ENCODE measurements at regions not wholly inside any gene's neighbourhood (a gene's known extent, or its start where the extent isn't known, plus 50 kb on each side); places are given as distances from the start of the nearest gene placed in this dataset.

- Histone ChIP-seq H3K27ac (ENCODE audit: low read length) (no peak overlapping the region), H3K27me3 (ENCODE audit: low read depth, low read length) (no peaks in the 10 kb centered on the region), H2AFZ (ENCODE audit: low read depth, low read length) (no peak overlapping the region), H3K4me2 (ENCODE audit: low read length) (no peak overlapping the region), H3K9ac (ENCODE audit: low read length) (no peak overlapping the region), H3K9me3 (ENCODE audit: insufficient read depth, low read length) (no peaks in the 10 kb centered on the region), H3K4me1 (ENCODE audit: low read length) (no peaks in the 10 kb centered on the region), H3K79me2 (ENCODE audit: low read length) (no peaks in the 10 kb centered on the region), H3K36me3 (replicated peaks; ENCODE audit: low read depth, low read length) (no peaks in the 10 kb centered on the region), H4K20me1 (ENCODE audit: insufficient read depth, low read length) (no peaks in the 10 kb centered on the region), H3K4me3 (ENCODE audit: low read length) (no peak overlapping the region)
- no peak for TF ChIP-seq EZH2phosphoT487 (IDR thresholded peaks at IDR 0.05; ENCODE audit: low read depth)
- no peak for TF ChIP-seq CTCF (IDR thresholded peaks at IDR 0.05; ENCODE audit: low read depth, low read length)
Measured at GRCh38 chr16:52077607-52078006, 469.3 kb downstream of the TOX3 start.

- H3K36me3 ChIP-seq (replicated peaks; ENCODE audit: low read depth, low read length), result no peaks in the 10 kb centered on the region
- no peak overlapping the region for H3K4me3 ChIP-seq (ENCODE audit: low read length)
- H3K4me2 ChIP-seq (ENCODE audit: low read length), result no peak overlapping the region
- H3K4me1 ChIP-seq (ENCODE audit: low read length), result no peaks in the 10 kb centered on the region
- no peak overlapping the region for H3K9ac ChIP-seq (ENCODE audit: low read length)
- H2AFZ ChIP-seq (ENCODE audit: low read depth, low read length), result no peak overlapping the region
- no peaks in the 10 kb centered on the region for H4K20me1 ChIP-seq (ENCODE audit: insufficient read depth, low read length)
- no peaks in the 10 kb centered on the region for H3K9me3 ChIP-seq (ENCODE audit: insufficient read depth, low read length)
- no peak overlapping the region for H3K27ac ChIP-seq (ENCODE audit: low read length)
- TF ChIP-seq EZH2phosphoT487 (IDR thresholded peaks at IDR 0.05; ENCODE audit: low read depth) (no peak), CTCF (IDR thresholded peaks at IDR 0.05; ENCODE audit: low read depth, low read length) (no peak)
- H3K27me3 ChIP-seq (ENCODE audit: low read depth, low read length), result no peaks in the 10 kb centered on the region
- no peaks in the 10 kb centered on the region for H3K79me2 ChIP-seq (ENCODE audit: low read length)
Measured at GRCh38 chr16:52076801-52077201, 470.1 kb downstream of the TOX3 start.

DNA sequence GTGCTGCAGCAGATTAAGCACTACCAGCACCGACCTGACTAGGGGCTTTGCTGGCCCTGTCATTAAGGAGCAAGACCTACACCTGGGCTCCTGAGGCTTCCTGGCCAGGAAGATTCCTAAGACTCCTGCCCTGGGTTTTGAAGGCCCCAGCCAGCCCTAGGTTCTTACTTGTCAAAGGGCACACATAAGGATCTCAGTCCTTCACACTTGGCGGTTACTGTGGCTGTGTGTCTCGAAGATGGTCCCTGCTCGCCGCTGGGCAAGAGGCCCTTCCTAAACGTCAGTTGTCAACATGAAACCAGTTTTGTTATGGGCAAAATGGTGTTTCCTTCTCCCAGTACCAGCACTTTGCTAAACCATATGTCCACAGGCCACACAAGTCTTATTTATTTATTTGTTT lies 470.6 kb downstream of the TOX3 start:
- H3K27me3 ChIP-seq (ENCODE audit: low read depth, low read length), result no peaks in the 10 kb centered on the region

GRCh38 chr16:52074133-52074532 lies 472.8 kb downstream of the TOX3 start:
- Histone ChIP-seq H2AFZ (ENCODE audit: low read depth, low read length) (no peak overlapping the region), H3K9ac (ENCODE audit: low read length) (no peak overlapping the region), H3K27ac (ENCODE audit: low read length) (no peak overlapping the region), H3K4me2 (ENCODE audit: low read length) (no peak overlapping the region), H3K36me3 (replicated peaks; ENCODE audit: low read depth, low read length) (no peaks in the 10 kb centered on the region), H3K9me3 (ENCODE audit: insufficient read depth, low read length) (no peaks in the 10 kb centered on the region), H3K4me3 (ENCODE audit: low read length) (no peak overlapping the region), H4K20me1 (ENCODE audit: insufficient read depth, low read length) (no peaks in the 10 kb centered on the region), H3K79me2 (ENCODE audit: low read length) (no peaks in the 10 kb centered on the region), H3K27me3 (ENCODE audit: low read depth, low read length) (no peaks in the 10 kb centered on the region), H3K4me1 (ENCODE audit: low read length) (no peaks in the 10 kb centered on the region)
- TF ChIP-seq EZH2phosphoT487 (IDR thresholded peaks at IDR 0.05; ENCODE audit: low read depth) (no peak), CTCF (IDR thresholded peaks at IDR 0.05; ENCODE audit: low read depth, low read length) (no peak)

More for the DNA sequence above, 470.6 kb downstream of the TOX3 start:
- H2AFZ ChIP-seq (ENCODE audit: low read depth, low read length), result no peak overlapping the region
- no peak overlapping the region for H3K27ac ChIP-seq (ENCODE audit: low read length)
- H3K4me2 ChIP-seq (ENCODE audit: low read length), result no peak overlapping the region
- H3K4me1 ChIP-seq (ENCODE audit: low read length), result no peaks in the 10 kb centered on the region
- H3K79me2 ChIP-seq (ENCODE audit: low read length), result no peaks in the 10 kb centered on the region
- no peaks in the 10 kb centered on the region for H3K9me3 ChIP-seq (ENCODE audit: insufficient read depth, low read length)
- no peaks in the 10 kb centered on the region for H4K20me1 ChIP-seq (ENCODE audit: insufficient read depth, low read length)
- H3K9ac ChIP-seq (ENCODE audit: low read length), result no peak overlapping the region
- H3K36me3 ChIP-seq (replicated peaks; ENCODE audit: low read depth, low read length), result no peaks in the 10 kb centered on the region
- H3K4me3 ChIP-seq (ENCODE audit: low read length), result no peak overlapping the region
- TF ChIP-seq EZH2phosphoT487 (IDR thresholded peaks at IDR 0.05; ENCODE audit: low read depth) (no peak), CTCF (IDR thresholded peaks at IDR 0.05; ENCODE audit: low read depth, low read length) (no peak)
